ENCODE measurements at regions not wholly inside any gene's neighbourhood (a gene's known extent, or its start where the extent isn't known, plus 50 kb on each side); places are given as distances from the start of the nearest gene placed in this dataset.
"Not testable (repeated sequence)": the region's sequence is repeated elsewhere in the genome, so short reads cannot be mapped to it uniquely, and the experiment has no call there.

- Histone ChIP-seq H2AFZ (ENCODE audit: insufficient read depth, low read depth, low read length, poor library complexity, severe bottlenecking) (no peak overlapping the region), H3K79me2 (ENCODE audit: control insufficient read depth, insufficient read depth, low read length) (no peaks in the 10 kb centered on the region), H3K4me3 (ENCODE audit: control extremely low read depth in 1 of 5, extremely low read depth in 1 of 5, insufficient read depth in 1 of 5, low read depth in 2 of 5, low read length in 4 of 5) (no peak overlapping the region), H4K20me1 (ENCODE audit: control insufficient read depth, insufficient read depth, low read length, poor library complexity, severe bottlenecking) (no peaks in the 10 kb centered on the region), H3K4me2 (replicated peaks; ENCODE audit: low read depth, low read length, poor library complexity, severe bottlenecking) (no peak overlapping the region), H3K27me3 (replicated peaks in 1 of 4; ENCODE audit: control extremely low read depth in 1 of 4, control insufficient read depth in 3 of 4, insufficient read depth in 4 of 4, low read length in 3 of 4) (no peaks in the 10 kb centered on the region), H3K9ac (ENCODE audit: low read length) (no peak overlapping the region), H3K9me3 (ENCODE audit: control extremely low read depth in 1 of 3, control insufficient read depth in 2 of 3, insufficient read depth in 1 of 3, low read length in 2 of 3) (peaks cover 0 to 19% (median 3%) of the 10 kb centered on the region in 3 donors), H3K27ac (ENCODE audit: low read length in 2 of 2) (no peak overlapping the region), H3K4me1 (ENCODE audit: control insufficient read depth in 2 of 2, insufficient read depth in 2 of 2, low read length in 2 of 2) (no peaks in the 10 kb centered on the region), H3K36me3 (replicated peaks in 1 of 2; ENCODE audit: control extremely low read depth in 1 of 2, control insufficient read depth in 1 of 2, extremely low read depth in 1 of 2, insufficient read depth in 2 of 2, low read length in 1 of 2) (no peaks in the 10 kb centered on the region)
- Mint-ChIP-seq H3K27me3 (no peaks in the 10 kb centered on the region), H3K9me3 (ENCODE audit: insufficient read depth) (peaks cover 3% of the 10 kb centered on the region), H3K4me3 (no peak overlapping the region), H3K27ac (no peak overlapping the region), H3K4me1 (no peaks in the 10 kb centered on the region)
- no peak for ATAC-seq (ENCODE audit: low read depth)
- DNase-seq = no peak
- ChIA-PET CTCF (no interaction called here), POLR2A (no interaction called here)
- WGBS (ENCODE audit: insufficient coverage) = 40% methylated on average over 65 of the region's 68 CpGs
- intact Hi-C loops (cut with micrococcal nuclease) = no loop called here
- no peak for TF ChIP-seq CTCF (IDR thresholded peaks at IDR 0.05)
- no peak for TF ChIP-seq EZH2 (IDR thresholded peaks at IDR 0.05; ENCODE audit: borderline replicate concordance, insufficient read depth, low read depth, low read length, poor library complexity, severe bottlenecking)
Measured at GRCh38 chr12:125861299-125862281, 796.4 kb downstream of the AACS start.

- H3K27me3 Mint-ChIP-seq; H3K27me3 ChIP-seq (replicated peaks in 1 of 4; ENCODE audit: control extremely low read depth in 1 of 4, control insufficient read depth in 3 of 4, insufficient read depth in 4 of 4, low read length in 3 of 4); POLR2A ChIA-PET; ATAC-seq (ENCODE audit: low read depth); DNase-seq; H3K79me2 ChIP-seq (ENCODE audit: control insufficient read depth, insufficient read depth, low read length); intact Hi-C loops (cut with micrococcal nuclease); H3K36me3 ChIP-seq (replicated peaks in 1 of 2; ENCODE audit: control extremely low read depth in 1 of 2, control insufficient read depth in 1 of 2, extremely low read depth in 1 of 2, insufficient read depth in 2 of 2, low read length in 1 of 2); H3K9ac ChIP-seq (ENCODE audit: low read length); H3K9me3 Mint-ChIP-seq (ENCODE audit: insufficient read depth); CTCF ChIA-PET; H3K4me1 Mint-ChIP-seq; H3K27ac ChIP-seq (ENCODE audit: low read length in 2 of 2); H3K27ac Mint-ChIP-seq; H2AFZ ChIP-seq (ENCODE audit: insufficient read depth, low read depth, low read length, poor library complexity, severe bottlenecking); H3K4me3 Mint-ChIP-seq; H3K4me3 ChIP-seq (ENCODE audit: control extremely low read depth in 1 of 5, extremely low read depth in 1 of 5, insufficient read depth in 1 of 5, low read depth in 2 of 5, low read length in 4 of 5); H3K4me1 ChIP-seq (ENCODE audit: control insufficient read depth in 2 of 2, insufficient read depth in 2 of 2, low read length in 2 of 2); H4K20me1 ChIP-seq (ENCODE audit: control insufficient read depth, insufficient read depth, low read length, poor library complexity, severe bottlenecking); H3K4me2 ChIP-seq (replicated peaks; ENCODE audit: low read depth, low read length, poor library complexity, severe bottlenecking): not testable (repeated sequence)
- WGBS (ENCODE audit: insufficient coverage) = 86% methylated on average over 4 of the region's 6 CpGs
- peaks cover 0 to 19% (median 3%) of the 10 kb centered on the region in 3 donors for H3K9me3 ChIP-seq (ENCODE audit: control extremely low read depth in 1 of 3, control insufficient read depth in 2 of 3, insufficient read depth in 1 of 3, low read length in 2 of 3)
Measured at GRCh38 chr12:125865236-125865635, 800.0 kb downstream of the AACS start.

Data from B cell (primary cell).